IPS-15b (cell line): ENCODE measurements at regions not wholly inside any gene's neighbourhood (a gene's known extent, or its start where the extent isn't known, plus 50 kb on each side); places are given as distances from the start of the nearest gene placed in this dataset.

Experiments
- H3K27me3 ChIP-seq: one replicate; pipeline ENCODE4 v1.6.1; 2013; ENCODE audit warnings: low read length; ENCODE audit not compliant: control insufficient read depth, insufficient read depth
- H3K36me3 ChIP-seq: one replicate; pipeline ENCODE4 v1.6.1; 2013; ENCODE audit warnings: low read length; ENCODE audit not compliant: control insufficient read depth, insufficient read depth
- H3K4me1 ChIP-seq: one replicate; pipeline ENCODE4 v1.6.1; 2013; ENCODE audit warnings: mild to moderate bottlenecking, low read length; ENCODE audit not compliant: control insufficient read depth, insufficient read depth
- H3K4me3 ChIP-seq: one replicate; pipeline ENCODE4 v1.5.1; 2013; ENCODE audit warnings: low read depth, low read length
- H3K9ac ChIP-seq: one replicate; pipeline ENCODE4 v1.6.1; 2013; ENCODE audit warnings: low read depth, mild to moderate bottlenecking, low read length
- H3K9me3 ChIP-seq: one replicate; pipeline ENCODE4 v1.6.1; 2013; ENCODE audit warnings: mild to moderate bottlenecking, low read length; ENCODE audit not compliant: control insufficient read depth, insufficient read depth

DNA sequence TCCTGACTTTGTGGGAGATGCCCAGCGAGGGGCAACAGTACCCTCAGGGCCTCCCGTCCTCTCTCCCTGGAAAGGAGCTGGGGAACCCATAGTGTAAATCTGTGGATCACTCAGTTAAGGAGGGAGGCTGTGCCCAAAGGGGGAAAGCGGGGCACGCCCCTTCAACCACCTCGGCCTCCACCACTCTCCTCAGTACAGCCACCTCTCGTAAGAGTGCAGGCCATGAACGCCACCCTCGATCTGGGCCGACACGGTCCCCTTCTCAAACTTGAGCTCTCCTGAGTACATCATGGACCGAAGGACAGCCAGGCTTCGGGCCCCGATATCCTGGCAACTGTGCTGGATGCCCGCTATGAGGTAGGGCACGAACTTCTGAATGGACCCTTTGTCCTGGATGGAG, 221.8 kb upstream of the ATP6AP2 start:
- Histone ChIP-seq H3K9ac (no peak overlapping the region), H3K27me3 (no peaks in the 10 kb centered on the region), H3K36me3 (no peaks in the 10 kb centered on the region), H3K9me3 (no peaks in the 10 kb centered on the region), H3K4me3 (no peak overlapping the region), H3K4me1 (no peaks in the 10 kb centered on the region)

DNA sequence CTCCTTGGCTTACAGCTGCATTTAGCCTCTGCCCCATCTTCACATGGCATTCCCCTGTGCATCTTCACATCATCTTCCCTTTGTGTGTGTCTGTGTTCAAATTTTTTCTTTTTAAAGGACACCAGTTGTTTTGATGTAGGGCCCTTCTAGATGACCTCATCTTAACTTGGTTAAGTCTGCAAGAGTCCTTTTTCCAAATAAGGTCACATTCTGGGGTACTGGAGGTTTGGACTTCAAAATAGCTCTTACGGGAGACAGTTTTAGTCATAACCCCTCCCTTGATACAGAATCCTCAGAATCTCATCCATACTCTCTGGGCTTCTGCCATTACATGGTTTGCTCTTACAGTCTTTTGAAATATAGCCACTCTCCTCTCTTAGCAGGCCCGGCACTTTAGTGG, 231.5 kb upstream of the ATP6AP2 start:
- Histone ChIP-seq H3K4me1 (no peaks in the 10 kb centered on the region), H3K27me3 (no peaks in the 10 kb centered on the region), H3K9me3 (peaks cover 2% of the 10 kb centered on the region), H3K36me3 (no peaks in the 10 kb centered on the region), H3K9ac (no peak overlapping the region), H3K4me3 (no peak overlapping the region)

DNA sequence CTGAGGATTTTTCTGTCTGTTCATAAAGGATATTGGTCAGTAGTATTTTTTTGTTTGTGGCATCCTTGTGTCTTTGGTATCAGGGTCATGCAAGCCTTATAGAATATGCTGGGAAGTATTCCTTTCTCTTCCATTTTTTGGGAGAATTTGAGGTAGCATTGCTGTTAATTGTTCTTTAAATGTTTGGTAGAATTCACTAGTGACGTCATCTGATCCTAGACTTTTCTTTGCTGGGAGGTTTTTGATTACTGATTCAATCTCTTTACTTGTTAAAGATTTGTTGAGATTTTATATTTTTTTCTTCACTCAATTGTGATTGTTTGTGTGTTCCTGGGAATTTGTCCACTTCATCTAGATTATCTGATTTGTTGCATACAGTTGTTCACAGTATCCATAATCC, 234.4 kb upstream of the ATP6AP2 start:
- no peaks in the 10 kb centered on the region for H3K4me1 ChIP-seq
- no peaks in the 10 kb centered on the region for H3K36me3 ChIP-seq
- no peak overlapping the region for H3K9ac ChIP-seq
- H3K9me3 ChIP-seq, result peaks cover 3% of the 10 kb centered on the region
- no peak overlapping the region for H3K4me3 ChIP-seq
- no peaks in the 10 kb centered on the region for H3K27me3 ChIP-seq

DNA sequence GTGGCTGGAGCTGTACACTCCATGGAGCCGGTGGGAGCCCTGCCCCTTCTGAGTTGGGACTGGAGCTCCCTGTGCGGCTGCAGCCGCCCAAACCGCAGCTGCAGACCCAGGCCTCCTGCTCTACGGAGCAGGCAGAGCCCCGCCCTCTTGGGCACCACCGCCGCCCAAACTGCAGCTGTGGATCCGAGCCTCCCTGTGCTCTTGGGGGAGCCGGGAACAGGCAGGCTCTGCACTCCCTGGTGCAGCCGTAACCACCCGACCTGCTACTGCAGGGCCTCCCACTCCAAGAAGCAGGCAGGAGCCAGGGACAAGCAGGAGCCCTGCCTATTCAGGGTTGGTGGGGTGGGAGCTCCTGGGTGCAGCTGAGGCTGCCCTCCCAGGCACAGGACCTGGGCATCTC, 237.5 kb upstream of the ATP6AP2 start:
- H3K4me3 ChIP-seq, result no peak overlapping the region
- H3K27me3 ChIP-seq, result no peaks in the 10 kb centered on the region
- peaks cover 3% of the 10 kb centered on the region for H3K9me3 ChIP-seq
- no peaks in the 10 kb centered on the region for H3K36me3 ChIP-seq
- no peaks in the 10 kb centered on the region for H3K4me1 ChIP-seq
- no peak overlapping the region for H3K9ac ChIP-seq

DNA sequence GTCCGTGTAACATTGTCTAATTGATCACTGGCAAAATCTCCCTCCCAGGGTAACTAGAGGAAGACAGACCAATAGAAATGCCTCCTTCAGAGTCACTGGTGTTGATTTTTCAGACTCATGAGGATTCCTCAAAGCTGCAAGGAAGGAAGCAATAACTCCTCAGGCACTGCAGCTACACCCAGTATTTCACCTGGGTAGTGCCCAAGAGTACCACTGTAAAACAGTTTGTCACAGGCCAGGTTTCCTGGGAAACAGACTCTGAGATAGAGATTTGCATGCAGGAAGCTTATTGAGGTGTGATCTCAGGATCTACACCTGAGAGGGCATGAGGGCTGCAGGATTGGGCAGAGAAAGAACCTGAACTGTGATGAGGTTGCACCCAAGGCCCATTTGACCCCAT, 240.7 kb upstream of the ATP6AP2 start:
- no peak overlapping the region for H3K9ac ChIP-seq
- no peak overlapping the region for H3K4me3 ChIP-seq
- H3K27me3 ChIP-seq, result no peaks in the 10 kb centered on the region
- peaks cover 3% of the 10 kb centered on the region for H3K9me3 ChIP-seq
- no peaks in the 10 kb centered on the region for H3K4me1 ChIP-seq
- H3K36me3 ChIP-seq, result no peaks in the 10 kb centered on the region

DNA sequence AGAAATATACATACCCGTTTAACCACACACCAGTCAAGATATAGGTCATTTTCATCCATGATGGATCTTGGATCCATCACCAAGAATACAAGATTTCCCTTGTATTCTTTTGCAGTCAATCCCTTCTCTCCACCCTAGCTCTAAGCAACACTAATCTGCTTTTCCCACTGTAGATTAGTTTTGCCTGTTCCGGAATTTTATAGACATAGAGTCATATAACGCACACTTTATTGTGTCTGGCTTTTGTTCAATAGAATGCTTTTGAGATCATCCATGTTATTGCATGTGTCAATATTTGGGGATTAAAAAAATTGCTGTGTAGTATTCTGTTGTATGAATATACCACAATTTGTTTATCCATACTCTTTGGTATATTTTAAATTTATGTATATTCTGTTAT, 235.6 kb upstream of the BCOR start:
- peaks cover 5% of the 10 kb centered on the region for H3K9me3 ChIP-seq
- no peaks in the 10 kb centered on the region for H3K36me3 ChIP-seq
- no peak overlapping the region for H3K9ac ChIP-seq
- no peak overlapping the region for H3K4me3 ChIP-seq
- no peaks in the 10 kb centered on the region for H3K27me3 ChIP-seq
- no peaks in the 10 kb centered on the region for H3K4me1 ChIP-seq

DNA sequence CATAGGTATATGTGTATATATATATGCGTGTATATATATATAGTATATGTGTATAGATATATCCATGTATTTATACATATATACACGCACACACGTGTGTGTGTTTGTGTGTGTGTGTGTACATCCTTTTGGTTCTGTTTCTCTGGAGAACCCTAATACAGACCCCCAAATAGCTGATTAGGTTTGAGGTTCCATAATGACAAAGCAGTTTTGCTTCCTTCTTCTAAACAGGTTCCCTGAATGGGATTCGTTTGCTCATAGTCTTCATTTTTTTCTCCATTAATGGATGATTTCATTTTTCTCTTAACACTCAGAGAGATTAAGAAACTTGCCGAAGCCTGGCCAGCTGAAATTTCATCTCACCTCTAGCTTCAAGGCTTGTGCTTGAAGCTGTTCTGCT, 234.0 kb upstream of the BCOR start:
- Histone ChIP-seq H3K9ac (no peak overlapping the region), H3K4me3 (no peak overlapping the region), H3K9me3 (peaks cover 5% of the 10 kb centered on the region), H3K36me3 (no peaks in the 10 kb centered on the region), H3K27me3 (no peaks in the 10 kb centered on the region), H3K4me1 (no peaks in the 10 kb centered on the region)

DNA sequence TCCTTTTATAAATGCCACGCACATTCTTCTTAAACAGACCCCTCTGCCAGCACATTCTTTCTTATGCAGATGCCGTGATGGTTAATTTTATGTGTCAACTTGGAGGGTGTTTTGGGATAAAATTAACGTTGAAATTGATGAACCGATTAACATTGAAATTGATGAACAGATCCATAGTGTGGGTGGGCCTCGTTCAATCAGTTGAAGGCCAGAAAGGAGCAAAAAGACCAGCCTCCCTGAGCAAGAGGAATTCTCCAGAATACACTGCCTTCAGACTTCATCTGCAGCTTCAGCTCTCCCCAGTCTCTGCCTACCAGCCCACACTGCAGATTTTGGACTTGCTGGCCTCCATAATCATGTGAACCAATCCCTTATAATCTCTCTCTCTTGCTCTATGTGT, 233.6 kb upstream of the BCOR start:
- no peaks in the 10 kb centered on the region for H3K27me3 ChIP-seq

DNA sequence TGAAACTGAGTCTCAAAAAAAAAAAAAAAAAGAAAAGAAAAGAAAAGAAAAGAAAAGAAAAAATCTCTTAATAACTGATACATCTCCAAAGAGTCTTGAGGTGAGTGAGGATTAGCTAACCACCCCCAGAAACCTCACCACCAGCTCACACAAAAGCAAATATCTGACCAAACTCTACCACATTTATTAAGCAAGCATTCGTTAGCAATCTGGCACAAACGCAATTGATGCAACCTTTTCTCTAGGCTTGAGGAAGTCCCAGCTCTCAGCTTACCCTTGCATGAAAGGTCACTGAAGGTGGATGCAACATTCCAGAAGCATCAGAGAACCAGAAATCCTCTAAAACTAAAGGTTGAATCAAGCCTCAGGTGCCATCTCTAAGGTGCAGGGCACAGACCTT, 231.9 kb upstream of the BCOR start:
- H3K9me3 ChIP-seq, result peaks cover 5% of the 10 kb centered on the region
- no peaks in the 10 kb centered on the region for H3K4me1 ChIP-seq

More for the DNA sequence above, 233.6 kb upstream of the BCOR start:
- H3K36me3 ChIP-seq, result no peaks in the 10 kb centered on the region
- H3K4me1 ChIP-seq, result no peaks in the 10 kb centered on the region
- H3K4me3 ChIP-seq, result no peak overlapping the region
- H3K9me3 ChIP-seq, result peaks cover 5% of the 10 kb centered on the region
- no peak overlapping the region for H3K9ac ChIP-seq

DNA sequence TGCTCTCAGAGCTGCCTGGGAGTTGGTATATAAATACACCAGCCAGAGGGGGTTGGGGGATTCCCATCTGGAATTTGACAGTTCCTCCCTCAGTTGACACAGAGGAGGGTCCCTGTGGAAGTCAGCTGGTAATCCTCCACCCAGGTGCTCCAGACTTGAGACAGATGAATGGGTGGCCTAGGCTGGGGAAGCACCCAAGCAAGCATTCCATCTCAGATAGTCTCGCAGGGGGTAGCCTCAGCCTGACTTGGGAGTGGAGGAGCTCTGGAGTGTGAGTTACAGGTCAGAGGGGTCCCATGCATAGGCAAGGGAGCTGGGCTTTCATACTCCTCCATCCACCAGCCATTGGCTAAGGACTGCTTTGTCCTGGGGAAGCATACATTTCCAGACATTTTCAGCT, 229.3 kb upstream of the BCOR start:
- Histone ChIP-seq H3K4me1 (no peaks in the 10 kb centered on the region), H3K4me3 (no peak overlapping the region), H3K27me3 (no peaks in the 10 kb centered on the region), H3K36me3 (no peaks in the 10 kb centered on the region), H3K9me3 (no peaks in the 10 kb centered on the region), H3K9ac (no peak overlapping the region)

More for the DNA sequence above, 231.9 kb upstream of the BCOR start:
- no peaks in the 10 kb centered on the region for H3K36me3 ChIP-seq
- no peaks in the 10 kb centered on the region for H3K27me3 ChIP-seq
- no peak overlapping the region for H3K4me3 ChIP-seq
- no peak overlapping the region for H3K9ac ChIP-seq

DNA sequence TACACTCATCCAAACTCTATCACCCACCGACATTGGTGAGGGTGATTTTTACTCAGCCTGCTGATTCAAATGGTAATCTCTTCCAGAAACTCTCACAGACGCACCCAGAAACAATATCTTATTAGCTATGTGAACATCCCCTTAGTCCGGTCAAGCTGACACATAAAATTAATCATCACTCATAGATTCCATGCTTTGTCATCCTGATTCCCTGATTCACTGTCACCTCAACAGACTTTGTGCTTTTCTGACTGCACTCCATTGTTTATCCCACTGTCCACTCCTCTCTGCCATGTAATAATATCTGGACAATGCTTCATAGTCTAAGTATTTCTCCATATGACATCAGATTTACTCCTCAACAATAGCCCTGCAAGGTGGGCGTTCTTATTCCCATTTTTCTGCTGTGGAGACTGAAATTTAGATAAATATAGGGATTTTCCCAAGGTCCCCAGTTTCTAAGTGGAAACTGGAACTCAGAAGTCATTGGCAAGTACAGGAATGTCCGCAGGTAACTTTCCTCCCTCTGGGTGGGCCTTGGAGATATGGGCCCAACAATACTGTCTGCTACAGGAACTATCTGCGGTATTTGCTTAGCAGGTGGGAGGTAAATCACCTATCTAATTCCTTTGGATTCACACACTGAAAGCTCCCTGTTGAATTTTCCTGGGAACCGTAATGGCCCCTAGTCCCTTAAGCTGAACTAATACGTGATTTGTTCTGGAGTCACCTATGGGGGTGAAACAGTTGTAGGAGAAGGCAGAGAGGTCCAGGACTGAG, 228.6 kb upstream of the BCOR start:
- Histone ChIP-seq H3K4me3 (no peak overlapping the region), H3K36me3 (no peaks in the 10 kb centered on the region), H3K4me1 (no peaks in the 10 kb centered on the region), H3K27me3 (no peaks in the 10 kb centered on the region), H3K9ac (no peak overlapping the region), H3K9me3 (no peaks in the 10 kb centered on the region)

DNA sequence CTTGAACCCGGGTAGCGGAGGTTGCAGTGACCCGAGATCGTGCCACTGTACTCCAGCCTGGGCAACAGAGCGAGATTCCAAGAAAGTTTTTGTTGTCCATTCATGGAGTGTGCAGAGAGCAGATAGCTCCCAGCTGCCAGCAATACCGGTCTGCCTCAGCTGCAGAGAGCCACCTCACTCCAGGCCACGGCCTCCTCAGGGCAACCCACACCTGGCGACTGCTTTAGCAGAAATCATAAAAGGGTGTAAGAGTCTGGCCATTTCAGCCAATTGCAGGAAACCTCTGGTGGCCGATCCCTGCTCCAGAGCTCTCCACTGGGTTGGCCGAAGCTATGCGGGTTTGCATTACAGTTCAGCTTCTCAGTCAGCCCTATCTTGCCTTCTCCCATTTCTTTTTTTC, 227.4 kb upstream of the BCOR start:
- no peaks in the 10 kb centered on the region for H3K4me1 ChIP-seq
- no peaks in the 10 kb centered on the region for H3K36me3 ChIP-seq
- no peaks in the 10 kb centered on the region for H3K27me3 ChIP-seq
- H3K4me3 ChIP-seq, result no peak overlapping the region
- H3K9ac ChIP-seq, result no peak overlapping the region
- H3K9me3 ChIP-seq, result no peaks in the 10 kb centered on the region
